Naive B cell (primary cell): ENCODE measurements at regions not wholly inside any gene's neighbourhood (a gene's known extent, or its start where the extent isn't known, plus 50 kb on each side); places are given as distances from the start of the nearest gene placed in this dataset.
A peak's percentile ranks its signal among the peaks of the same experiment; 100 is the strongest.
"Not testable (repeated sequence)": the region's sequence is repeated elsewhere in the genome, so short reads cannot be mapped to it uniquely, and the experiment has no call there.

Experiments used
- ATAC-seq, 2 donors: fragments of 150-1000 bp; cut with Tn5 transposase; 2 replicates each; pipeline ENCODE4 v1.10.0; 2021; ENCODE audit warnings: low read depth in 2 of 2, mild to moderate bottlenecking in 2 of 2, moderate library complexity in 2 of 2
- DNase-seq: peaks from one replicate; pipeline ENCODE4 v3.0.0; 2022
- H3K27ac Mint-ChIP-seq, 6 donors: one replicate each; pipeline ENCODE4 v1.8.0; 2020 to 2022; ENCODE audit warnings: mild to moderate bottlenecking in 6 of 6, mixed read lengths in 6 of 6, moderate library complexity in 5 of 6, inconsistent platforms in 2 of 6
- H3K27me3 Mint-ChIP-seq, 3 donors: one replicate each; pipeline ENCODE4 v1.8.0; 2021 to 2022; ENCODE audit warnings: mixed read lengths in 3 of 3, mild to moderate bottlenecking in 1 of 3
- H3K36me3 Mint-ChIP-seq, 2 donors: one replicate each; pipeline ENCODE4 v1.8.0; 2020 to 2022; ENCODE audit warnings: mixed read lengths in 2 of 2, inconsistent platforms in 1 of 2, mild to moderate bottlenecking in 1 of 2
- H3K4me1 Mint-ChIP-seq, 3 donors: one replicate each; pipeline ENCODE4 v1.8.0; 2020 to 2022; ENCODE audit warnings: mixed read lengths in 3 of 3, inconsistent platforms in 1 of 3, mild to moderate bottlenecking in 1 of 3, moderate library complexity in 1 of 3
- H3K4me3 Mint-ChIP-seq, 8 donors: one replicate each; pipeline ENCODE4 v1.8.0; 2020 to 2022; ENCODE audit warnings: mild to moderate bottlenecking in 8 of 8, mixed read lengths in 8 of 8, moderate library complexity in 8 of 8, inconsistent platforms in 2 of 8
- H3K9me3 Mint-ChIP-seq, 7 donors: one replicate each; pipeline ENCODE4 v1.8.0; 2020 to 2022; ENCODE audit warnings: mixed read lengths in 7 of 7, mild to moderate bottlenecking in 5 of 7, inconsistent platforms in 2 of 7, moderate library complexity in 1 of 7

GRCh38 chr2:64263315-64263714, 119.1 kb upstream of the PELI1 start:
- Mint-ChIP-seq H3K4me3 (no peak overlapping the region), H3K9me3 (no peaks in the 10 kb centered on the region), H3K36me3 (peaks cover 0 to 3% of the 10 kb centered on the region in 2 donors), H3K27ac (no peak overlapping the region), H3K27me3 (peaks cover 0 to 4% (median 0%) of the 10 kb centered on the region in 3 donors), H3K4me1 (peaks cover 20 to 37% (median 24%) of the 10 kb centered on the region in 3 donors)
- ATAC-seq (no peak), DNase-seq (no peak)

- Mint-ChIP-seq H3K4me1 (peaks cover 4 to 6% (median 5%) of the 10 kb centered on the region in 3 donors), H3K4me3 (no peak overlapping the region), H3K27me3 (peaks cover 0 to 10% (median 0%) of the 10 kb centered on the region in 3 donors), H3K27ac (no peak overlapping the region), H3K9me3 (peaks cover 0 to 8% (median 5%) of the 10 kb centered on the region in 7 donors), H3K36me3 (peaks cover 12 to 13% of the 10 kb centered on the region in 2 donors)
- DNase-seq, result no peak
- ATAC-seq, result no peak
Measured at GRCh38 chr2:64267699-64268098, 123.5 kb upstream of the PELI1 start.

- no peak overlapping the region for H3K4me3 Mint-ChIP-seq
- H3K27ac Mint-ChIP-seq, result no peak overlapping the region
- peaks cover 0 to 10% (median 0%) of the 10 kb centered on the region in 3 donors for H3K27me3 Mint-ChIP-seq
- H3K9me3 Mint-ChIP-seq, result peaks cover 0 to 8% (median 5%) of the 10 kb centered on the region in 7 donors
- H3K36me3 Mint-ChIP-seq, result peaks cover 12 to 13% of the 10 kb centered on the region in 2 donors
- peaks cover 5 to 13% (median 11%) of the 10 kb centered on the region in 3 donors for H3K4me1 Mint-ChIP-seq
- DNase-seq (no peak), ATAC-seq (no peak)
Measured at GRCh38 chr2:64268330-64269048, 124.3 kb upstream of the PELI1 start.

DNA sequence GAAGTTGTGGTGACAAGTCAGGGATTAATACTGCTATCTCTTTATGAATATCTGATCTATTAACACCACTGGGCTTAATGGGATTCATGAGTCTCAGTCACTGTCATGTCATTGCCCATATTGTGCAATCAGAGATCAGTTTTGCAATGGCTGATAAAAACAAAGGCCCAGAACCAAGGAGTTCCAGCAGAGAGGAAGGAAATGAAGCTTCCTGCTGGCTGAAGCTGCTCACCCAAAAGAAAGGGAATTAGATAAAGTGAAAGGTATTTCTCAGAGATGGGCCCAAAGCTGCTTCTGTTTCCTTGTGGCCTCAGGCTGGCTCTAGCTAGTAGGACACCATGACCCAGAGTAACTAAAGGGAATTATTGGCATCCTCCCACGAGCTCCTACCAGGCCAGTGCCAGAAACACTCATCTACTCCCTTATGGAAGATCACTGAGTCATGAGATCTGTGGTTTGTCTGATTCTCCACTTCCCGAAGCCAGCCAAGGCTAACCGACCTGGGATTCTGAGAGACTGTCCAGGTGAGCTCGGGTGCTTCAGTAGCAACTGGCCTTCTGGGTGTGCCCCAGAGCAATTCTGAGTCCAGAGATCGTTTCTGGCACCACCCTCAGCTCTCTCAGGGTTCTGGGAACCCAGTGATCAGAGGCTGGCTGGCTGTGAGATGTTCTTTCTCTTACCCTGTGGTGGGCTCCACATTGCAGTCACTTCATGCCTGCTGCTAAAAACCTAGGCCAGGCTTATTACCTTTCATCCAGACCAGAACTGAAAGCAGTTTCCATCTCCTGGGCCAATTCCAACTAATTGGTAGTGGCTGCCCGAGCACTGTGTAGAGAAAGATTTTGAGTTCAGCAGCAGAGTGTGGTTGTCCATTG, 129.5 kb upstream of the PELI1 start:
- Mint-ChIP-seq H3K4me1 (peaks cover 16 to 21% (median 19%) of the 10 kb centered on the region in 3 donors), H3K27ac (peak overlapping the region in 3 of 6 donors; percentile 15 to 54 (median 47)), H3K36me3 (peaks cover 9 to 12% of the 10 kb centered on the region in 2 donors), H3K27me3 (peaks cover 0 to 5% (median 0%) of the 10 kb centered on the region in 3 donors), H3K4me3 (no peak overlapping the region), H3K9me3 (peaks cover 0 to 8% (median 5%) of the 10 kb centered on the region in 7 donors)
- ATAC-seq (no peak), DNase-seq (no peak)

DNA sequence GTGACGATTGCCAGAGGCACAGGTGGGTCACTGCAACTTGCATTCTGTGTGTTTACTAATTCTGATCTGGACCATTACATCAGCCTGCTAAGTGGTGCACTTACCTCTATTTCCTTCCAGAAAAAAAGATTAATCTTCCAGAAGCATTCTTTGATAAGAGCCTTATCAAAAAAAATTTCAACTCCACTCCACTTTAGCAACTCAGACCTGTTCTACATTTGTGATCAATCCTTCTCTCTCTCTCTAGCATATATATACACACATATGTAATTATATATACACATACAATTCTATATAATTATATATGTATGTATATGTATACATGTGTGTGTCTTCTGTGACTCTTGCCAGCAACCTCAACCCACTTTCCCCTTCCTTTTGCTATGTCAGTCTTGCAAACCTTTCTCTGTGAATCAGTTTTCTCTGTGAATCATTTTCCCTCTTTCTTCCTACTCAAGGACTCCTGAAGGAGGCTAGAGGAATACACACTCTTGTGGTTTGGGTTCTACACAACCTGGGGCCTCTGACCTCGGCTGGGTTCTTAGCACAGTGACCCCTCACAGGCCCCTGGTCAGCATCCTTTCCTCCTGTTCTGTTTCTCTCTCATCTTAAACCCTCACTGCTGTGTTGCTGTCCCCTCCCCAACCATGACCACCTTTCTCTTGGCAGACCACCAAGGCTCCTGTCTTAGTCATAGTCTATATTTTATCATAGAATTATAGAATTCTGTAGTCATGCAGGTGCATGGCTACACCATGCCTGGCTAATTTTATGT, 130.4 kb upstream of the PELI1 start:
- H3K4me3 Mint-ChIP-seq, result no peak overlapping the region
- ATAC-seq, result no peak
- H3K4me1 Mint-ChIP-seq, result peaks cover 16 to 21% (median 19%) of the 10 kb centered on the region in 3 donors
- no peak for DNase-seq
- H3K27ac Mint-ChIP-seq, result peak overlapping the region in 3 of 6 donors; percentile 2 to 63 (median 32)
- H3K36me3 Mint-ChIP-seq, result peaks cover 9 to 12% of the 10 kb centered on the region in 2 donors
- H3K27me3 Mint-ChIP-seq, result peaks cover 0 to 5% (median 0%) of the 10 kb centered on the region in 3 donors
- peaks cover 0 to 8% (median 5%) of the 10 kb centered on the region in 7 donors for H3K9me3 Mint-ChIP-seq

GRCh38 chr2:64275174-64275466, 130.9 kb upstream of the PELI1 start:
- no peak overlapping the region for H3K27ac Mint-ChIP-seq
- H3K9me3 Mint-ChIP-seq, result peaks cover 0 to 8% (median 5%) of the 10 kb centered on the region in 7 donors
- H3K27me3 Mint-ChIP-seq, result peaks cover 0 to 5% (median 0%) of the 10 kb centered on the region in 3 donors
- H3K36me3 Mint-ChIP-seq, result peaks cover 8 to 11% of the 10 kb centered on the region in 2 donors
- DNase-seq (no peak), ATAC-seq (no peak)
- no peak overlapping the region for H3K4me3 Mint-ChIP-seq
- peaks cover 16 to 21% (median 19%) of the 10 kb centered on the region in 3 donors for H3K4me1 Mint-ChIP-seq

GRCh38 chr2:64276417-64277095, 132.3 kb upstream of the PELI1 start:
- peaks cover 15 to 19% (median 16%) of the 10 kb centered on the region in 3 donors for H3K4me1 Mint-ChIP-seq
- H3K4me3 Mint-ChIP-seq, result no peak overlapping the region
- H3K9me3 Mint-ChIP-seq, result no peaks in the 10 kb centered on the region

DNA sequence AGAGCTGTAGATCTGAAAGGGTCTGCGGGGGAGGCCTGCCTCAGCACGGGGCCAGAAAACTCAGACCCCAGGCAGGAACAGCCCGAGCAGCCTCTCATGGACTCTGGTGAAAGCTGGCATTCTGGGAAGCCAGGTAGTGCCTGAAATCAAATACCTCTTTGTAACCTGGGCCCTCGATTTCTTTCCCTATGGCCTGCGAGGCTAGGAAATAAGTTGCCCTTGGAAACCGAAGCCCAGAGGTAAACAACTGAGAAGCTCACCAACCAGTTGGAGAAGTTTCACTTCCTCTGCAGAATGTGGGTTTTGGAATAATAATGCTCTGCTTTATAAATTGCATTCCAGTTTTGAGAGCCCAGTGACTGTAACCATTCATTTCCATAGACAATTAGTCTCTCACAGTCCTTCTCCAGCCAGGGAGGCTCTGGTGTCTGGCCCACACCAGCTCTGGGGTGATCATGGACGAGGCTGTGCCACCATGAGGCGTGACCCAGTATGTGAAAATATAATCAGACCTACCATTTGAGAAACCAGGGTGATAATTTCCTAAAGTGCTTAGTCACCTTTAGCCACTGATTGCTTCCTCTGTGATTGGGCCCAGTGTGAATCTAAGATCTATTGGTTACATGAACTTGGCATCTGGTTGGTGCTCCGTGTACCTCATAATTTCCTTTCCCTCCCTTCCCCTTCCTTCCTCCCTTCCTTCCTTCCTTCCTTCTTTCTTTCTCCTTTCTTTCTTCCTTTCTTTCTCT, 133.1 kb upstream of the PELI1 start:
- Mint-ChIP-seq H3K27me3 (no peaks in the 10 kb centered on the region), H3K36me3 (no peaks in the 10 kb centered on the region), H3K4me1 (peaks cover 15 to 19% (median 16%) of the 10 kb centered on the region in 3 donors), H3K4me3 (no peak overlapping the region), H3K27ac (peak overlapping the region in 2 of 6 donors; percentile 3 to 66), H3K9me3 (no peaks in the 10 kb centered on the region)
- DNase-seq (no peak), ATAC-seq (peak; percentile 18 to 46)

More at GRCh38 chr2:64276417-64277095, 132.3 kb upstream of the PELI1 start:
- Mint-ChIP-seq H3K27me3 (no peaks in the 10 kb centered on the region), H3K36me3 (no peaks in the 10 kb centered on the region), H3K27ac (peak overlapping the region in 2 of 6 donors; percentile 65 to 68)
- no peak for DNase-seq
- ATAC-seq, result no peak

DNA sequence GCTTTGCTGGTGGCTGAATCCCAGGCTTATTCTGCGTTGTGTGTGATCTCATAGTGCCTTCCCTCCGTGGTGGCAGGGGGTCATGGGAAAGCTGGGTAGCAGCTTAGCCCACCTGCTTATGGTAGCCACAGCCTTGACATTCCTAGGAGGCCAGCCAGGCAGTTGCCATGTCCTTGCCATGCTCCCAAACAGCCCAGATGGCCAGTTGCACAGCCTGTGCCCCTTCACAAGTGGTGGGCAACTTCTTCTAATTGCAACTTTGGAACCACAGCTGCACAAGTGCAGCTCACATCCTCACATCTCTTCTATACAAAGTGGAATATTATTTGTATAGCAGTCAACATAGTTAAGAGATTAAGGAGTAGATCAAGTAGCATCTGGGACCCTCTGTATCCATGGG, 136.6 kb upstream of the PELI1 start:
- H3K9me3 Mint-ChIP-seq, H3K4me3 Mint-ChIP-seq, H3K27me3 Mint-ChIP-seq, ATAC-seq, H3K36me3 Mint-ChIP-seq, DNase-seq, H3K4me1 Mint-ChIP-seq, H3K27ac Mint-ChIP-seq: not testable (repeated sequence)

DNA sequence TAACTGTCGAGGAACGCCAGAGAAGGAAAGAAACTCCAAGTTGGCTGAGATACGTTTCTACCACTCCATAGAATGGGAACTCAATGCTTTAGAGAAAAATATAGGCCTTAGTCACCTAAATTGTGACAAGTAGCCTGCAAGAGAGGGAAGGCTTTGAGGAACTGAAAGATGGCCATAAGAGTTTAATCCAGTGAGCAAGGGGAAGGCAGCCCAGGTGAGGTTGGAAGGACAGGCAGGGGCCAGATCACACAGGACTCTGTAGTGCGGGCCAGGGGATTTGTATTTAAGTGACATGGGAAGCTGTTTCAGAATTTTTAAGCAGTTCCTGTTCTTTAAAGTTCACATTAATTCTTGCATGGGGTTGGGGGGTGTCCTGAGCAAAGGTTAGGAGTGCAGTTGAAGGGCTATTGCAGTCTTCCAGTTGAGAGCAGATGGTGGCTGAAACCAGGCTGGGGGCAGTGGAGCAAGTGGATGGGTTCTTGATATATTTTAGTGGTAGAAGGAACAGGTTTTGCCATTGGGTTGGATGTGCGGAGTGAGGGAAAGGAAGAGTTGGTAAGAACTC, 138.9 kb upstream of the PELI1 start:
- H3K27me3 Mint-ChIP-seq, result no peaks in the 10 kb centered on the region
- H3K4me1 Mint-ChIP-seq, result peaks cover 0 to under 1% (median 0%) of the 10 kb centered on the region in 3 donors
- no peak overlapping the region for H3K27ac Mint-ChIP-seq
- H3K9me3 Mint-ChIP-seq, result no peaks in the 10 kb centered on the region
- H3K4me3 Mint-ChIP-seq, result no peak overlapping the region
- no peaks in the 10 kb centered on the region for H3K36me3 Mint-ChIP-seq
- peak; percentile 16 to 29 for ATAC-seq
- no peak for DNase-seq

GRCh38 chr2:64283641-64284361, 139.6 kb upstream of the PELI1 start:
- DNase-seq (peak; percentile 42), ATAC-seq (peak; percentile 96 to 98)
- Mint-ChIP-seq H3K4me3 (no peak overlapping the region), H3K27me3 (no peaks in the 10 kb centered on the region), H3K27ac (no peak overlapping the region), H3K4me1 (no peaks in the 10 kb centered on the region), H3K36me3 (no peaks in the 10 kb centered on the region), H3K9me3 (no peaks in the 10 kb centered on the region)
